ENCODE measurements at regions not wholly inside any gene's neighbourhood (a gene's known extent, or its start where the extent isn't known, plus 50 kb on each side); places are given as distances from the start of the nearest gene placed in this dataset.

DNA sequence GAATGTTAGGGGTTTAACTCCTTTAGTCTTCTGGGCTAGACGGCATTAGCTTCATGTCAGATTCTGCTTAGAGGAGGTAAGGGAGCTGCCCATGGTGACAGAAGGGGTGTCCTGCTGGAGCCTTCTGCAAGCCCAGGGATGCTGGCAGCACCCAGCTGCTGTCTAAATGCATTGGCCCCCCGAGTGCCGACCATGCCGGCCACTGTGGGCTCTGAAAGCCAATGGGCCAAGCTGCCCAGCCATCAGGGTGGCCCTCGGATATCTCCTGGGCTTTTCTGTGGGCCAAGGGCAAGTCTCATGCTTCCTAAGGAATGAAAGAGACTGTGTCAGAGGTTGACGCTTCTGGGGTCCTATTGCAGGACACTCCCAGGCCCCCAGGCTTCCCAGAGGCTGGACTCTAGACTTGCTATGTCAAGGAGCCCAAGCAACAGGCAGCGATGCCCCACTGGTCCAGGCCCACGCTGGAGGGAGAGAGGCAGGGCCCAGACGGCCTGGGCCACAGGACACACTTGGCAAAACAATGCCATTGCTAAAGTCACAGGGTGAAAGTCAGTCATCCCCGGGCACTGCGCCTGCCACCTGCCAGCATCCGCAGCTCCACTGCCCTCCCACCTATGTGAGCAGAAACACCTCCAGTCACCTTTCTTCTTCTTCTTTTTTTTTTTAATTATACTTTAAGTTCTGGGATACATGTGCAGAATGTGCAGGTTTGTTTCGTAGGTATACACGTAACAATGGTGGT, 160.2 kb upstream of the GPR12 start:
- Histone ChIP-seq H3K36me3 (ENCODE audit: control insufficient read depth in 2 of 4, insufficient read depth in 4 of 4, low read length in 3 of 4) (no peaks in the 10 kb centered on the region), H2AK5ac (ENCODE audit: low read depth, low read length) (no peak overlapping the region), H3K18ac (ENCODE audit: extremely low read depth, low read length) (no peak overlapping the region), H4K91ac (replicated peaks; ENCODE audit: insufficient read length, low read length) (no peak overlapping the region), H4K5ac (ENCODE audit: insufficient read length, low read depth, low read length) (no peak overlapping the region), H2AFZ (ENCODE audit: low read length) (no peak overlapping the region), H3K4ac (replicated peaks; ENCODE audit: insufficient read length, low read depth, low read length) (no peak overlapping the region), H3K14ac (ENCODE audit: insufficient read length) (no peak overlapping the region), H2BK12ac (ENCODE audit: low read depth, low read length) (no peak overlapping the region), H3K79me2 (ENCODE audit: control insufficient read depth in 1 of 2, insufficient read depth in 2 of 2, low read length in 2 of 2) (no peaks in the 10 kb centered on the region), H4K8ac (ENCODE audit: extremely low read depth, insufficient read depth, low read length) (peak overlapping the region; percentile 53; the same call in 1 of the 2 replicates), H3K9me3 (ENCODE audit: insufficient read depth in 2 of 2, low read depth in 1 of 2, low read length in 1 of 2) (no peaks in the 10 kb centered on the region), H3K79me1 (ENCODE audit: low read depth, low read length) (no peaks in the 10 kb centered on the region), H3K27ac (ENCODE audit: low read depth, low read length) (no peak overlapping the region), H2BK5ac (ENCODE audit: low read depth, low read length) (no peak overlapping the region), H3K4me2 (ENCODE audit: insufficient read depth in 1 of 2, low read depth in 2 of 2, low read length in 2 of 2) (no peak overlapping the region), H4K20me1 (replicated peaks in 1 of 2; ENCODE audit: control insufficient read depth in 1 of 2, insufficient read depth in 2 of 2, low read length in 2 of 2) (no peaks in the 10 kb centered on the region), H3K4me1 (replicated peaks in 1 of 4; ENCODE audit: control insufficient read depth in 3 of 4, insufficient read depth in 4 of 4, low read length in 3 of 4) (no peaks in the 10 kb centered on the region), H2BK20ac (ENCODE audit: low read length) (no peak overlapping the region), H3K23me2 (ENCODE audit: low read depth, low read length) (no peaks in the 10 kb centered on the region), H3K4me3 (ENCODE audit: extremely low read depth in 1 of 4, insufficient read depth in 2 of 4, low read depth in 3 of 4, low read length in 4 of 4) (no peak overlapping the region), H2BK15ac (ENCODE audit: low read length) (no peak overlapping the region), H3K9ac (replicated peaks in 1 of 4; ENCODE audit: extremely low read depth in 1 of 4, low read depth in 3 of 4, low read length in 3 of 4) (no peak overlapping the region), H3K23ac (ENCODE audit: insufficient read length) (no peak overlapping the region), H3K56ac (replicated peaks; ENCODE audit: insufficient read length, low read depth, low read length) (no peak overlapping the region), H3K27me3 (replicated peaks in 1 of 4; ENCODE audit: control insufficient read depth in 3 of 4, extremely low read depth in 1 of 4, insufficient read depth in 3 of 4, low read length in 3 of 4) (no peaks in the 10 kb centered on the region), H2BK120ac (replicated peaks; ENCODE audit: low read depth, low read length) (no peak overlapping the region)
- CTCF ChIA-PET (ENCODE audit: partially characterized antibody): interaction anchor here (0.6 to 4.4 kb wide), 3 partner anchors 10 to 48 kb away, joined by 5 to 32 read pairs (median 6); no protein-coding TSS in a partner anchor
- FAIRE-seq (no peak), DNase-seq (ENCODE audit: low read depth in 1 of 2, low spot score in 2 of 2) (no peak)
- 89% methylated on average over 14 of the region's 14 CpGs; no CpG with 5 or more reads in 1 of the 2 experiments for WGBS, 2 experiments (ENCODE audit: extremely low coverage in 1 of 2, insufficient coverage in 1 of 2, insufficient read length in 1 of 2, insufficient replicate concordance in 2 of 2, low coverage in 1 of 2, low lambda C conversion rate in 2 of 2, missing lambda C conversion rate in 1 of 2)
- POLR2A ChIA-PET (ENCODE audit: partially characterized antibody): interaction anchor here (0.6 kb wide), 1 partner anchor 34 kb away, joined by 3 read pairs; no protein-coding TSS in a partner anchor
- TF ChIP-seq TEAD4 (IDR thresholded peaks at IDR 0.05; ENCODE audit: low read depth, low read length) (no peak), KDM4A (IDR thresholded peaks at IDR 0.05; ENCODE audit: low read depth, low read length, severe bottlenecking) (no peak), TBP (IDR thresholded peaks at IDR 0.05; ENCODE audit: low read depth, low read length) (no peak), RNF2 (IDR thresholded peaks at IDR 0.05; ENCODE audit: borderline replicate concordance, low read depth, low read length, missing control alignments, poor library complexity, severe bottlenecking) (no peak), SAP30 (IDR thresholded peaks at IDR 0.05; ENCODE audit: insufficient read depth, insufficient replicate concordance, low read length) (no peak), CREB1 (IDR thresholded peaks at IDR 0.05) (no peak)

Measured in H1 (cell line).